Stimulated activated naive B cell treated with anti-CD40 and anti-IgM and Interleukin-4, amounts not matched to agents 10 μg/mL and 1 μg/mL and 100 μg/mL, for 72 hours (primary cell): ENCODE measurements at regions not wholly inside any gene's neighbourhood (a gene's known extent, or its start where the extent isn't known, plus 50 kb on each side); places are given as distances from the start of the nearest gene placed in this dataset.

Source experiments
- ATAC-seq, 2 donors: fragments of 150-1000 bp; cut with Tn5 transposase; replicated peaks; 2 replicates each; pipeline ENCODE4 v1.10.0; 2021; ENCODE audit warnings: moderate library complexity in 1 of 2
- DNase-seq: peaks from one replicate; pipeline ENCODE4 v3.0.0; 2021
- H3K27ac Mint-ChIP-seq: one replicate; pipeline ENCODE4 v1.8.0; 2022; ENCODE audit warnings: mild to moderate bottlenecking, mixed read lengths
- H3K27me3 Mint-ChIP-seq, 2 donors: one replicate each; pipeline ENCODE4 v1.8.0; 2022; ENCODE audit warnings: mixed read lengths in 2 of 2
- H3K36me3 Mint-ChIP-seq, 2 donors: one replicate each; pipeline ENCODE4 v1.8.0; 2022; ENCODE audit warnings: mixed read lengths in 2 of 2, mild to moderate bottlenecking in 1 of 2
- H3K4me1 Mint-ChIP-seq, 2 donors: one replicate each; pipeline ENCODE4 v1.8.0; 2022; ENCODE audit warnings: mixed read lengths in 2 of 2, mild to moderate bottlenecking in 1 of 2
- H3K4me3 Mint-ChIP-seq, 2 donors: one replicate each; pipeline ENCODE4 v1.8.0; 2022; ENCODE audit warnings: mild to moderate bottlenecking in 2 of 2, mixed read lengths in 2 of 2, moderate library complexity in 1 of 2
- H3K9me3 Mint-ChIP-seq, 2 donors: one replicate each; pipeline ENCODE4 v1.8.0; 2022; ENCODE audit warnings: mixed read lengths in 2 of 2, mild to moderate bottlenecking in 1 of 2

DNA sequence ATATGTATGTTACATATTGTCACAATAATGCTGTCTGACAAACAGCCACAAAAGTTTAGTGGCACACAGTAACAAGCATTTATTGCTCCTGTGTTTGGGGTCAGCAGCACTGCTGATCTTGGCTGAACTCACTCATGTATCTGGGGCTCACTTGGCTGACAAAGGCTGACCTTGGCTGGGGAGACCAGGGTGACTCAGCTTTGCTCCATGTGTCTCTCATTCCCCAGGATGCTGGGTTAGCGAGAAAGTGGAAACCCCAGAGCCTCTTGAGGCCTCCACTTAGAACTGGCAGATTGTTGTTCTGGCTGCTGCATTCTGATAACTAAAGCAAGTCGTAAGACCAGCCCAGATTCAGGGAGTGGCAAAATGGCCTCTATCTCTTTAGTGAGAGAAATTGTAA lies 217.3 kb upstream of the HABP2 start:
- H3K9me3 Mint-ChIP-seq: peaks cover 2 to 9% of the 10 kb centered on the region in 2 donors
- ATAC-seq (no peak), DNase-seq (no peak)
- peaks cover 0 to 7% of the 10 kb centered on the region in 2 donors for H3K27me3 Mint-ChIP-seq
- H3K4me1 Mint-ChIP-seq: no peaks in the 10 kb centered on the region
- H3K36me3 Mint-ChIP-seq: no peaks in the 10 kb centered on the region
- no peak overlapping the region for H3K27ac Mint-ChIP-seq
- no peak overlapping the region for H3K4me3 Mint-ChIP-seq

- peaks cover 2 to 9% of the 10 kb centered on the region in 2 donors for H3K9me3 Mint-ChIP-seq
- H3K36me3 Mint-ChIP-seq: no peaks in the 10 kb centered on the region
- no peaks in the 10 kb centered on the region for H3K4me1 Mint-ChIP-seq
- no peak overlapping the region for H3K27ac Mint-ChIP-seq
- ATAC-seq (no peak), DNase-seq (no peak)
- H3K4me3 Mint-ChIP-seq: no peak overlapping the region
- H3K27me3 Mint-ChIP-seq: peaks cover 0 to 7% of the 10 kb centered on the region in 2 donors
Observed at GRCh38 chr10:113336549-113337130, 216.2 kb upstream of the HABP2 start.

DNA sequence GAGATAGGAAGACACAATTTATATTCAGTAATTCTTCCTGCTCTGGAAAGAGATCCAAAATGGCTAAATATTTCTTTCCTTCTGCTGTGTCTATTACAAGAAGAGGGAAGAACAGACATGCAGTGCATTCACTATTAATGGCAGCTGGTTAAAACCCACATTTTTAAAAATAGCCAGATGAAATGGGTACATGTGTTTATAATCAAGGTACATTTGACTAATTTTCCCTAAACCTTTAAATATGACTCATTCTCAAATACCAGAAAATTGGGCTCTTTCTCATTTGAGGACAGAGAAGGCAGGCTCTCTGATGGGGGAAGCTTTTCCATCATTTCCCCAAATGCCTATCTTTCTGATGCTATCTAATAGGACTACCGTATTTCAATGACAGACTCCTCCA lies 215.7 kb upstream of the HABP2 start:
- H3K27me3 Mint-ChIP-seq: peaks cover 0 to 7% of the 10 kb centered on the region in 2 donors
- H3K27ac Mint-ChIP-seq: no peak overlapping the region
- peaks cover 2 to 9% of the 10 kb centered on the region in 2 donors for H3K9me3 Mint-ChIP-seq
- DNase-seq: no peak
- no peak for ATAC-seq
- no peaks in the 10 kb centered on the region for H3K36me3 Mint-ChIP-seq
- no peaks in the 10 kb centered on the region for H3K4me1 Mint-ChIP-seq
- no peak overlapping the region for H3K4me3 Mint-ChIP-seq

DNA sequence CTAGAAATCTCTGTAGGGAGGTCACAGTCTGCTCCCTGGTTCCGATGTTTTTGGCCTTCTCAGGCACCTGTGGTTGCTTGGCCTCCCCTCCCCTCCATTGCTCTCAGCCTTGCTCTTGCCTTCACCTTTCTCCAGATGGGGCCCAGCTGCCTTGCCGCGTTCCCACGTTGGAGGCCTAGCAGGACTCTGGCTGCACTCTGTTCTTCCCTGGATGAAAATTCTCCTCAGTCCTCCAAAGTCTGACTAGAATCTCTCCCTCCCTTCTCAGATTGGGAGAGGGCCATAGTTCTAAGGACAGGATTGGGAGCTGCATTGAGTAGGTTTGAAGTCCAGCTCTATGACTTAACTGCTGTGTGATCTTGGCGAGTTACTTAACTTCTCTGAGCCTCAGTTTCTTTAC lies 213.7 kb upstream of the HABP2 start:
- H3K9me3 Mint-ChIP-seq: peaks cover 2 to 6% of the 10 kb centered on the region in 2 donors
- no peak overlapping the region for H3K27ac Mint-ChIP-seq
- no peak for ATAC-seq
- DNase-seq: no peak
- no peaks in the 10 kb centered on the region for H3K4me1 Mint-ChIP-seq
- H3K36me3 Mint-ChIP-seq: no peaks in the 10 kb centered on the region
- H3K4me3 Mint-ChIP-seq: no peak overlapping the region
- peaks cover 0 to 10% of the 10 kb centered on the region in 2 donors for H3K27me3 Mint-ChIP-seq

GRCh38 chr10:113340282-113340681 lies 212.6 kb upstream of the HABP2 start:
- Mint-ChIP-seq H3K36me3 (no peaks in the 10 kb centered on the region), H3K27me3 (peaks cover 0 to 10% of the 10 kb centered on the region in 2 donors), H3K9me3 (peaks cover 0 to 2% of the 10 kb centered on the region in 2 donors), H3K27ac (no peak overlapping the region), H3K4me1 (no peaks in the 10 kb centered on the region), H3K4me3 (no peak overlapping the region)
- ATAC-seq: no peak
- DNase-seq: no peak

DNA sequence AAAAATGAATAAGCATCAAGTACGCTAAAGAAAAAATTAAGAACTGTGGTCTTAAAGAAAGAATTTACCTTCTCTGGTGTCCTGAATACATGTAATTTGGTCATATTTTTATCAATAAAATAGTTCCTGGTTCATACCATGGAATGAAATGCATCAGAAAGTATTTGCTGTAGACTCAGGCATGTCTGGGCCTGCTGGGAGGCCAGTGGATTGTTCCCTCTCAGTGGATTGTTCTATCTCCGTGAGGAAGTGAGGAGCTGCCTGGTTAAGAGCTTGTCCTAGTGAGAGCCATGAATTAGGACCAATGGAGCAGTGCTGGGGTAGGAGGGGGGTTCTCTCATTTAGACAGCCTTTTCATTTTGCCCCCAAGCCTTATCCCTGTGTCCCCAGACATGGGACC lies 211.7 kb upstream of the HABP2 start:
- DNase-seq (no peak), ATAC-seq (no peak)
- Mint-ChIP-seq H3K4me3 (no peak overlapping the region), H3K9me3 (peaks cover 0 to 2% of the 10 kb centered on the region in 2 donors), H3K4me1 (no peaks in the 10 kb centered on the region), H3K36me3 (no peaks in the 10 kb centered on the region), H3K27me3 (peaks cover 0 to 10% of the 10 kb centered on the region in 2 donors), H3K27ac (no peak overlapping the region)

GRCh38 chr10:113345826-113346624 lies 206.8 kb upstream of the HABP2 start:
- no peaks in the 10 kb centered on the region for H3K36me3 Mint-ChIP-seq

DNA sequence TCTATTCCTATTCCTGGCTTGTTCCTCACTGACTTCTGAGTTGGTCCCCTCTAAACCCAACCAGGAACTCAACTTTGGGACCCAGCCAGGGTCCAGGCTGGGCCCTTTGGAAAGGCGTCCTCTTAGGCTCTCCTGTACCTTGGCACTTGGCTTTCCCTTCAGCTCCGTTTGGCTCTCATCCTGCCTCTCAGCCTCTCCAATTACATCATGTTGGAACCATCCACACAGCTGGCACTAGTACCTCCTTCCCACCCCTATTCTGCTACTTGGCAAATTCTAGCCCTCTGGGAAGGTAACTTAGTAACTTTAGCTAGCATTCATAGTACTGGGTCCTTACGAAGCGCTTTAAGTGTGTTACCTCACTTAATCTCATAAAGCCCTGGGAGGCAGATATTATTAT lies 205.3 kb upstream of the HABP2 start:
- Mint-ChIP-seq H3K4me3 (no peak overlapping the region), H3K4me1 (no peaks in the 10 kb centered on the region), H3K27ac (no peak overlapping the region), H3K36me3 (no peaks in the 10 kb centered on the region), H3K9me3 (peaks cover 0 to 2% of the 10 kb centered on the region in 2 donors), H3K27me3 (peaks cover 0 to 4% of the 10 kb centered on the region in 2 donors)
- DNase-seq (no peak), ATAC-seq (no peak)

More at GRCh38 chr10:113345826-113346624, 206.8 kb upstream of the HABP2 start:
- DNase-seq (no peak), ATAC-seq (no peak)
- Mint-ChIP-seq H3K27me3 (peaks cover 0 to 4% of the 10 kb centered on the region in 2 donors), H3K27ac (no peak overlapping the region), H3K4me1 (no peaks in the 10 kb centered on the region), H3K9me3 (peaks cover 0 to 2% of the 10 kb centered on the region in 2 donors), H3K4me3 (no peak overlapping the region)

- ATAC-seq (no peak), DNase-seq (no peak)
- Mint-ChIP-seq H3K9me3 (peaks cover 0 to 2% of the 10 kb centered on the region in 2 donors), H3K27ac (no peak overlapping the region), H3K27me3 (no peaks in the 10 kb centered on the region), H3K36me3 (no peaks in the 10 kb centered on the region), H3K4me1 (no peaks in the 10 kb centered on the region), H3K4me3 (no peak overlapping the region)
Observed at GRCh38 chr10:113348694-113349093, 204.2 kb upstream of the HABP2 start.

GRCh38 chr10:113350311-113351040 lies 202.4 kb upstream of the HABP2 start:
- ATAC-seq (no peak), DNase-seq (no peak)
- no peak overlapping the region for H3K27ac Mint-ChIP-seq
- no peaks in the 10 kb centered on the region for H3K27me3 Mint-ChIP-seq
- H3K4me1 Mint-ChIP-seq: no peaks in the 10 kb centered on the region
- no peaks in the 10 kb centered on the region for H3K9me3 Mint-ChIP-seq
- H3K4me3 Mint-ChIP-seq: no peak overlapping the region
- no peaks in the 10 kb centered on the region for H3K36me3 Mint-ChIP-seq

- no peaks in the 10 kb centered on the region for H3K36me3 Mint-ChIP-seq
- ATAC-seq: no peak
- H3K4me1 Mint-ChIP-seq: no peaks in the 10 kb centered on the region
- no peak for DNase-seq
- no peak overlapping the region for H3K27ac Mint-ChIP-seq
- H3K9me3 Mint-ChIP-seq: no peaks in the 10 kb centered on the region
- H3K27me3 Mint-ChIP-seq: peaks cover 0 to 6% of the 10 kb centered on the region in 2 donors
- H3K4me3 Mint-ChIP-seq: no peak overlapping the region
Observed at GRCh38 chr10:113354711-113355110, 198.1 kb upstream of the HABP2 start.

- H3K9me3 Mint-ChIP-seq: no peaks in the 10 kb centered on the region
Observed at GRCh38 chr10:113356794-113357680, 195.8 kb upstream of the HABP2 start.

DNA sequence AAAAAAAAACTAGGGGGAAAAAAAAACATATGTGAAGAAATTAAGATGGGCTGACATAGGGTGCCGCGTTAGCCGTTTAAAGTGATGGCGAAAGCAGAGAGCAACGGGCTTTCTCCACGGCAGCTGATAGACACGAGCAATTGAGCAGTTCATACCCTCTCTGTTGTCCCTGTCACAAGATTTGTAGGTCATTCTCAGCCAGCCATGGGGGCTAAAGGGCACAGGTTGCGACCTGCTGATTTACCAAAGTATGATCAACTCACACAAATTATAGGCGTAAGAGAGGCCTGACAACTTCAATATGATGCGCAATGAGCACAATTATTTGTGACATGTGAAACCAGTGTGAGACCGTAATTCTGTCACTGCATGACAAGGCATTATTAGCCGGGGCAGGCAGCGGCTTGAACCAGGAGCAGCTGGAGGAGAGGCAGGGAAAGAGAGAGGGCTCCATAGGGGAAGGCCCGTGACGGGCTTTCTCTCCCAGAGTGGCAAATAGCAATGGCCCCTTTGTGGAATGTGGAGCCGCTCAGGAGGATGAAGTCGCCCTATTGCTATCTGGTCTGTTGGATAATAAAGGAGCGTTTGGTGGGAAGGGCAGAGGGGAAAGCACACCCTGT lies 195.1 kb upstream of the HABP2 start:
- no peak overlapping the region for H3K4me3 Mint-ChIP-seq
- DNase-seq (no peak), ATAC-seq (no peak)
- peaks cover 0 to 6% of the 10 kb centered on the region in 2 donors for H3K27me3 Mint-ChIP-seq
- peaks cover 0 to 2% of the 10 kb centered on the region in 2 donors for H3K4me1 Mint-ChIP-seq
- H3K9me3 Mint-ChIP-seq: no peaks in the 10 kb centered on the region
- no peak overlapping the region for H3K27ac Mint-ChIP-seq
- no peaks in the 10 kb centered on the region for H3K36me3 Mint-ChIP-seq

More at GRCh38 chr10:113356794-113357680, 195.8 kb upstream of the HABP2 start:
- no peak overlapping the region for H3K27ac Mint-ChIP-seq
- H3K4me1 Mint-ChIP-seq: no peaks in the 10 kb centered on the region
- DNase-seq (no peak), ATAC-seq (no peak)
- H3K4me3 Mint-ChIP-seq: no peak overlapping the region
- no peaks in the 10 kb centered on the region for H3K36me3 Mint-ChIP-seq
- peaks cover 0 to 6% of the 10 kb centered on the region in 2 donors for H3K27me3 Mint-ChIP-seq
